ENCODE measurements at regions not wholly inside any gene's neighbourhood (a gene's known extent, or its start where the extent isn't known, plus 50 kb on each side); places are given as distances from the start of the nearest gene placed in this dataset.

GRCh38 chr5:18487928-18488480 is 853.7 kb downstream of the TAF11L14 start:
- TF ChIP-seq POLR2AphosphoS5 (IDR thresholded peaks at IDR 0.05; ENCODE audit: low read depth) (no peak), CTCF (IDR thresholded peaks at IDR 0.05; ENCODE audit: insufficient read depth, low read length) (no peak), REST (IDR thresholded peaks at IDR 0.05; ENCODE audit: insufficient replicate concordance, low read depth) (no peak), GABPA (IDR thresholded peaks at IDR 0.05; ENCODE audit: low read depth) (no peak), SPI1 (IDR thresholded peaks at IDR 0.05; ENCODE audit: borderline replicate concordance, low read depth) (no peak)
- H3K4me3 ChIP-seq (replicated peaks; ENCODE audit: insufficient read depth, low read length) = no peak overlapping the region
- DNase-seq (ENCODE audit: low read depth in 1 of 2, low spot score in 1 of 2) = no peak
- no peaks in the 10 kb centered on the region for H3K27me3 ChIP-seq (ENCODE audit: insufficient read depth, poor library complexity, severe bottlenecking)
- H3K27ac ChIP-seq (replicated peaks) = no peak overlapping the region

GRCh38 chr5:18489703-18490102 is 855.4 kb downstream of the TAF11L14 start:
- no peak overlapping the region for H3K27ac ChIP-seq (replicated peaks)
- no peak for DNase-seq (ENCODE audit: low read depth in 1 of 2, low spot score in 1 of 2)
- H3K27me3 ChIP-seq (ENCODE audit: insufficient read depth, poor library complexity, severe bottlenecking) = no peaks in the 10 kb centered on the region
- TF ChIP-seq GABPA (IDR thresholded peaks at IDR 0.05; ENCODE audit: low read depth) (no peak), POLR2AphosphoS5 (IDR thresholded peaks at IDR 0.05; ENCODE audit: low read depth) (no peak), CTCF (IDR thresholded peaks at IDR 0.05; ENCODE audit: insufficient read depth, low read length) (no peak), SPI1 (IDR thresholded peaks at IDR 0.05; ENCODE audit: borderline replicate concordance, low read depth) (no peak), REST (IDR thresholded peaks at IDR 0.05; ENCODE audit: insufficient replicate concordance, low read depth) (no peak)
- H3K4me3 ChIP-seq (replicated peaks; ENCODE audit: insufficient read depth, low read length) = no peak overlapping the region

- no peak overlapping the region for H3K4me3 ChIP-seq (replicated peaks; ENCODE audit: insufficient read depth, low read length)
- TF ChIP-seq REST (IDR thresholded peaks at IDR 0.05; ENCODE audit: insufficient replicate concordance, low read depth) (no peak), SPI1 (IDR thresholded peaks at IDR 0.05; ENCODE audit: borderline replicate concordance, low read depth) (no peak), POLR2AphosphoS5 (IDR thresholded peaks at IDR 0.05; ENCODE audit: low read depth) (no peak), CTCF (IDR thresholded peaks at IDR 0.05; ENCODE audit: insufficient read depth, low read length) (no peak), GABPA (IDR thresholded peaks at IDR 0.05; ENCODE audit: low read depth) (no peak)
- DNase-seq (ENCODE audit: low read depth in 1 of 2, low spot score in 1 of 2) = no peak
- H3K27ac ChIP-seq (replicated peaks) = no peak overlapping the region
- no peaks in the 10 kb centered on the region for H3K27me3 ChIP-seq (ENCODE audit: insufficient read depth, poor library complexity, severe bottlenecking)
These were observed 857.1 kb downstream of the TAF11L14 start for GRCh38 chr5:18491349-18491748.

All from HL-60 (cell line).